ENCODE measurements at regions not wholly inside any gene's neighbourhood (a gene's known extent, or its start where the extent isn't known, plus 50 kb on each side); places are given as distances from the start of the nearest gene placed in this dataset.

DNA sequence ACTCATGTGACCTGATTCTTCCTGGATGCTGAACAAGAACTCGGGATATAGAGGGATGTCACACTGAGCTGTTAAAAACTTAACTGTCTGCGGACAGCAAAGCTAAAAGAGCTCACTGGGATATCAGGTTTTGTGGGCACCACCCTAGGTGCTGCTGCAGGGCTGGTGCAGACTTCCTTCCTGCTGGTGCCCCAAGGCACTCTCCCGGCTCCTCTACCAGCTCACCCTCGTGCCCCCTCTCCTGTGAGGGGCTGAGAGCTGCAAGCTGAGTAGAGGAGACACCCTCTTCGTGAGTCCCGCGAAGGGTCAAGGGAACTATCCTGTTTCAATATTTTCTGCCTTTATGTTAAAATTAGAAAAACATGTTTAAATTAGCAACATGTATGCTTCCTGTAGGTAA, 1475.7 kb downstream of the EFNB2 start:
- Mint-ChIP-seq H3K27ac (no peak overlapping the region), H3K4me1 (no peaks in the 10 kb centered on the region), H3K4me3 (no peak overlapping the region), H3K9me3 (peaks cover 3% of the 10 kb centered on the region), H3K27me3 (ENCODE audit: low read depth) (no peaks in the 10 kb centered on the region), H3K36me3 (ENCODE audit: low read depth) (no peaks in the 10 kb centered on the region)
- TF ChIP-seq, protein P1, sequence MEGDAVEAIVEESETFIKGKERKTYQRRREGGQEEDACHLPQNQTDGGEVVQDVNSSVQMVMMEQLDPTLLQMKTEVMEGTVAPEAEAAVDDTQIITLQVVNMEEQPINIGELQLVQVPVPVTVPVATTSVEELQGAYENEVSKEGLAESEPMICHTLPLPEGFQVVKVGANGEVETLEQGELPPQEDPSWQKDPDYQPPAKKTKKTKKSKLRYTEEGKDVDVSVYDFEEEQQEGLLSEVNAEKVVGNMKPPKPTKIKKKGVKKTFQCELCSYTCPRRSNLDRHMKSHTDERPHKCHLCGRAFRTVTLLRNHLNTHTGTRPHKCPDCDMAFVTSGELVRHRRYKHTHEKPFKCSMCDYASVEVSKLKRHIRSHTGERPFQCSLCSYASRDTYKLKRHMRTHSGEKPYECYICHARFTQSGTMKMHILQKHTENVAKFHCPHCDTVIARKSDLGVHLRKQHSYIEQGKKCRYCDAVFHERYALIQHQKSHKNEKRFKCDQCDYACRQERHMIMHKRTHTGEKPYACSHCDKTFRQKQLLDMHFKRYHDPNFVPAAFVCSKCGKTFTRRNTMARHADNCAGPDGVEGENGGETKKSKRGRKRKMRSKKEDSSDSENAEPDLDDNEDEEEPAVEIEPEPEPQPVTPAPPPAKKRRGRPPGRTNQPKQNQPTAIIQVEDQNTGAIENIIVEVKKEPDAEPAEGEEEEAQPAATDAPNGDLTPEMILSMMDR (IDR thresholded peaks at IDR 0.05; ENCODE audit: unreplicated experiment in 3 of 3): no peak

DNA sequence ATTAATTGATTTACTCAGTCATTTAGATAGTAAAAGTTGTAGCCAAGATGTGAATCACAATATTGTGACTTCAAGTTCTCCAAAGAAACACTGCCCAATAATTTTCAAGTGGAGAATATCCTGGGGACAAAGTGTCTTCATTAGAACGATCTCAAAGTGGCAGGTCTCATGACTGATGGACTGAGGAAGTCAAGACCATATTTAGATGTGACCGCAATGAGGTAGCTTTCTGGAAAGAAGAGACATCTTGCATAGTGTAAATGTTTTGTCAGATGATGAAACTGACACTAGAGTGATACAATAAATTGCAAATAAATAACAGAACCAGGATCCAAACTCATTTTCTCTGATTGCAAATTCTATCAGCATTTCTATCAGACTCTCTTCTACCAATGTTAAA, 1476.9 kb downstream of the EFNB2 start:
- TF ChIP-seq, protein P1 (IDR thresholded peaks at IDR 0.05; ENCODE audit: unreplicated experiment in 3 of 3): no peak
- no peak overlapping the region for H3K4me3 Mint-ChIP-seq
- no peaks in the 10 kb centered on the region for H3K27me3 Mint-ChIP-seq (ENCODE audit: low read depth)
- H3K36me3 Mint-ChIP-seq (ENCODE audit: low read depth): no peaks in the 10 kb centered on the region
- no peaks in the 10 kb centered on the region for H3K4me1 Mint-ChIP-seq
- H3K9me3 Mint-ChIP-seq: peaks cover 3% of the 10 kb centered on the region
- no peak overlapping the region for H3K27ac Mint-ChIP-seq

DNA sequence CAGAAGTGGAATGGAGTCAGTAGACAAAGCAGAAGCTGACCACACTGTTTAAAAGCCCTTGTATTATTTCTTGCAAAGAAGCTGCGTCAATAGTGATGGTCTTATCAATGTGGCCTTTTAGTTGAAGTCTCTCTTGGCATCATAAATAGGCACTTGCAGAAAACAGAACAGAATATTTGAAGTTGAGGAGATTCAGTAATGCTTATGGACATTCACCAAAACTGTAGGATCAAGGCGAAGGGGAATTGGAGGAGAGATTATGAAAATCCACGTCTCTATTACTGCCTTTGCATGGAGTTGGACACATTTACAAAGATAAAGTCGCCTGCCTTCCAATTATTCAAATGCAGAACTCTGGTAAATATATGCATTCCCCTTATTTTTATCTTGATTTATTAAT, 1482.8 kb downstream of the EFNB2 start:
- Mint-ChIP-seq H3K4me3 (no peak overlapping the region), H3K36me3 (ENCODE audit: low read depth) (no peaks in the 10 kb centered on the region), H3K4me1 (no peaks in the 10 kb centered on the region), H3K27me3 (ENCODE audit: low read depth) (no peaks in the 10 kb centered on the region), H3K27ac (no peak overlapping the region), H3K9me3 (no peaks in the 10 kb centered on the region)
- TF ChIP-seq, protein P1 (IDR thresholded peaks at IDR 0.05; ENCODE audit: unreplicated experiment in 3 of 3): no peak

DNA sequence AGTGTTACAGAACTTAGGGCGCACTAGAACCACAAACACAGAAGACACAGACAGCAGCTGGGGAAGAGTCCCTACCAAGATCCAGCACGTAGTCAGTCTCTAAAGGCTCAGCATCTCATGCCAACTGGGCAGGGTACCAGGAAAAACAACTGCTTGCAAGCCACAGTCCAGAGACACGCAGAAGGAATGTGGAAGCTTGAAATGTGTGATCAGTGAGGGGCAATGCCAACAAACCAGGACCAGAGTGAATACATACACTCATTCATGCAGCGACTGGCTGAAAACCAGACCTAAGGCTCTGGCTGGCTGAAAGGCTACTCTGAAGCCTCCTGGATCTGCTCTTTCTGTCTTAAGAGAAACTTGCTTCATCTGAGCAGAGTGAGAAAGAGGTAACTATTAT, 1484.8 kb downstream of the EFNB2 start:
- no peaks in the 10 kb centered on the region for H3K4me1 Mint-ChIP-seq
- peaks cover 3% of the 10 kb centered on the region for H3K9me3 Mint-ChIP-seq
- H3K27ac Mint-ChIP-seq: no peak overlapping the region
- H3K4me3 Mint-ChIP-seq: no peak overlapping the region
- TF ChIP-seq, protein P1 (IDR thresholded peaks at IDR 0.05; ENCODE audit: unreplicated experiment in 3 of 3): no peak
- H3K27me3 Mint-ChIP-seq (ENCODE audit: low read depth): no peaks in the 10 kb centered on the region
- no peaks in the 10 kb centered on the region for H3K36me3 Mint-ChIP-seq (ENCODE audit: low read depth)

DNA sequence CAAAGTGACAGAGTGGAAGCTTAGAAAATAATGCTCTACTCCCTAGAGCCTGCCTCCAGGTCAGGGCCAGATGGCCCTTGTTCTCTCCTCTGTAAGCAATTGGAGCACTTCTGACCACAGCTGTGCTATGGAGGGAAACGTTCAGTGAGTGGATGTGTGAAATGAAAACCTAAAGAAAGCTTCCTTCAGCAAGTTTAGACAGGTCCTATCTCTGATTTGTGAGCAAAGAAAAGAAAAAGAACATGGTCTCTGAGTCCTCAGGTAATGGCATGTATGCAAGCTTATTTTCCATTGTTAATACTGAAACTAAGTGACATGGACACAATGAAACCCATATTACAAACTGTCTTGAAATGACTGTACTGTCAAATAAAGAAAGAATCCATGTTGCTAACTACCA, 1486.8 kb downstream of the EFNB2 start:
- Mint-ChIP-seq H3K4me3 (no peak overlapping the region), H3K27ac (no peak overlapping the region), H3K36me3 (ENCODE audit: low read depth) (no peaks in the 10 kb centered on the region), H3K4me1 (no peaks in the 10 kb centered on the region), H3K9me3 (peaks cover 5% of the 10 kb centered on the region), H3K27me3 (ENCODE audit: low read depth) (no peaks in the 10 kb centered on the region)
- TF ChIP-seq, protein P1 (IDR thresholded peaks at IDR 0.05; ENCODE audit: unreplicated experiment in 3 of 3): no peak

DNA sequence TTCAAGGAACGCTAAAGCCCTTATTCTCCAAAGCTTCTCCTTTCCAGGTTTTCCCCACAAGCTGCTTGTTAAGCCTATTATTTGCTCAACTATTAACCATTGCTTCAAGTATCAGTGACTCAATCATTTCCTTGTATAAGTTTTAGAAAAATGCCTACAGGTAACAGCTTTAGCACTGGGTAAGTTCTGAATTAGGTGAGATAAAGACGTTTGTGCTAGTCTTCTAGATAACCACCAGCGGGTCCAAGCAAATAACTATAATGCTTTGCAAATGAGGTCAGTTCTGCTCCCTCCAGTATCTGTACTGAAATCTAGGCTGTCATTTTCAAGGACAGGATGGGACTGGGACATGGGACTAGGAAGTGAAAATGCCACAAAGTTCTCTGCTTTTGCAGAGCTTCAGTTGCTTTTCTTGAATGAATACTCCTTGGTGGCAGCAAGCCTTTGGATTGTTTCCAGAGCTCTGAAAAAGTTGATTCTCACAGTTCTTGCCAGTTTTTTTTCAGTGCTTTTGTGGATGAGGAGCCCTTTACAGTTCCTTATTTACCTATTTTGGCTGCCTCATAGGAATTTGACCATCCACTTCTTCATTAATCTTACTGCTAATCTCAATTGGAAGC, 1487.7 kb downstream of the EFNB2 start:
- H3K27me3 Mint-ChIP-seq (ENCODE audit: low read depth): no peaks in the 10 kb centered on the region
- no peaks in the 10 kb centered on the region for H3K36me3 Mint-ChIP-seq (ENCODE audit: low read depth)
- peaks cover 10% of the 10 kb centered on the region for H3K9me3 Mint-ChIP-seq
- no peak overlapping the region for H3K4me3 Mint-ChIP-seq
- H3K4me1 Mint-ChIP-seq: no peaks in the 10 kb centered on the region
- H3K27ac Mint-ChIP-seq: no peak overlapping the region
- TF ChIP-seq, protein P1 (IDR thresholded peaks at IDR 0.05; ENCODE audit: unreplicated experiment in 3 of 3): no peak
